SK-N-SH (cell line): ENCODE measurements at regions not wholly inside any gene's neighbourhood (a gene's known extent, or its start where the extent isn't known, plus 50 kb on each side); places are given as distances from the start of the nearest gene placed in this dataset.

Experiments used
- CTCF ChIP-seq: fragments of 200-600 bp; sonication (generic); IDR thresholded peaks from 2 replicates; pipeline ENCODE4 v1.6.1; 2017; ENCODE audit warnings: antibody characterized with exemption, mild to moderate bottlenecking, moderate library complexity
- EP300 ChIP-seq, 2 experiments: IDR thresholded peaks; 2 replicates each; pipeline versions ENCODE4 v1.4.0 to v1.6.1; 2012; ENCODE audit warnings: borderline replicate concordance in 1 of 2, low read depth in 1 of 2, low read length in 1 of 2
- FOXJ3 ChIP-seq: sonication (generic); formaldehyde crosslinking; IDR thresholded peaks from 2 replicates; pipeline ENCODE4 v1.5.1; 2020; ENCODE audit warnings: mild to moderate bottlenecking, missing genetic modification reagents
- MAX ChIP-seq: IDR thresholded peaks from 2 replicates; pipeline ENCODE4 v1.4.0; 2012; ENCODE audit warnings: low read depth
- POLR2AphosphoS5 ChIP-seq: IDR thresholded peaks from 2 replicates; pipeline ENCODE4 v1.6.1; 2012; ENCODE audit warnings: low read depth, low read length
- RAD21 ChIP-seq: IDR thresholded peaks from 2 replicates; pipeline ENCODE4 v1.6.1; 2012; ENCODE audit warnings: mild to moderate bottlenecking, low read length
- RCOR1 ChIP-seq: fragments of 150-350 bp; IDR thresholded peaks from 2 replicates; pipeline ENCODE4 v1.6.1; 2017; ENCODE audit warnings: antibody characterized with exemption, low read length
- RXRA ChIP-seq: IDR thresholded peaks from 2 replicates; pipeline ENCODE4 v1.4.0; 2012; ENCODE audit warnings: low read depth, mild to moderate bottlenecking, borderline replicate concordance
- SIN3A ChIP-seq: IDR thresholded peaks from 2 replicates; pipeline ENCODE4 v1.6.1; 2012; ENCODE audit warnings: low read depth, mild to moderate bottlenecking, low read length, moderate library complexity, borderline replicate concordance
- TAF1 ChIP-seq: IDR thresholded peaks from 2 replicates; pipeline ENCODE4 v1.6.1; 2012; ENCODE audit warnings: low read depth, mild to moderate bottlenecking, low read length, moderate library complexity, borderline replicate concordance
- TF ChIP-seq, protein P1 (sequence below): IDR thresholded peaks from 2 replicates; pipeline ENCODE4 v1.6.1; 2012; ENCODE audit warnings: mild to moderate bottlenecking, low read depth, low read length, moderate library complexity
- TF ChIP-seq, protein P2 (sequence below): IDR thresholded peaks from 2 replicates; pipeline ENCODE4 v1.4.0; 2012; ENCODE audit warnings: low read depth, borderline replicate concordance
- TF ChIP-seq, protein P3 (sequence below): fragments of 150-350 bp; IDR thresholded peaks from 2 replicates; pipeline ENCODE4 v1.6.1; 2016; ENCODE audit warnings: mild to moderate bottlenecking, low read depth, low read length

GRCh38 chr5:167823405-167823804 lies 468.0 kb upstream of the WWC1 start:
- TF ChIP-seq TAF1 (no peak), RXRA (no peak), EP300 (IDR thresholded peaks at IDR 0.05; ENCODE audit: borderline replicate concordance in 1 of 2, low read depth in 1 of 2, low read length in 1 of 2) (no peak), MAX (no peak), CTCF (no peak), RCOR1 (no peak), POLR2AphosphoS5 (no peak), SIN3A (no peak), FOXJ3 (CRISPR knock-in tag) (no peak), RAD21 (no peak)
- TF ChIP-seq, protein P1, sequence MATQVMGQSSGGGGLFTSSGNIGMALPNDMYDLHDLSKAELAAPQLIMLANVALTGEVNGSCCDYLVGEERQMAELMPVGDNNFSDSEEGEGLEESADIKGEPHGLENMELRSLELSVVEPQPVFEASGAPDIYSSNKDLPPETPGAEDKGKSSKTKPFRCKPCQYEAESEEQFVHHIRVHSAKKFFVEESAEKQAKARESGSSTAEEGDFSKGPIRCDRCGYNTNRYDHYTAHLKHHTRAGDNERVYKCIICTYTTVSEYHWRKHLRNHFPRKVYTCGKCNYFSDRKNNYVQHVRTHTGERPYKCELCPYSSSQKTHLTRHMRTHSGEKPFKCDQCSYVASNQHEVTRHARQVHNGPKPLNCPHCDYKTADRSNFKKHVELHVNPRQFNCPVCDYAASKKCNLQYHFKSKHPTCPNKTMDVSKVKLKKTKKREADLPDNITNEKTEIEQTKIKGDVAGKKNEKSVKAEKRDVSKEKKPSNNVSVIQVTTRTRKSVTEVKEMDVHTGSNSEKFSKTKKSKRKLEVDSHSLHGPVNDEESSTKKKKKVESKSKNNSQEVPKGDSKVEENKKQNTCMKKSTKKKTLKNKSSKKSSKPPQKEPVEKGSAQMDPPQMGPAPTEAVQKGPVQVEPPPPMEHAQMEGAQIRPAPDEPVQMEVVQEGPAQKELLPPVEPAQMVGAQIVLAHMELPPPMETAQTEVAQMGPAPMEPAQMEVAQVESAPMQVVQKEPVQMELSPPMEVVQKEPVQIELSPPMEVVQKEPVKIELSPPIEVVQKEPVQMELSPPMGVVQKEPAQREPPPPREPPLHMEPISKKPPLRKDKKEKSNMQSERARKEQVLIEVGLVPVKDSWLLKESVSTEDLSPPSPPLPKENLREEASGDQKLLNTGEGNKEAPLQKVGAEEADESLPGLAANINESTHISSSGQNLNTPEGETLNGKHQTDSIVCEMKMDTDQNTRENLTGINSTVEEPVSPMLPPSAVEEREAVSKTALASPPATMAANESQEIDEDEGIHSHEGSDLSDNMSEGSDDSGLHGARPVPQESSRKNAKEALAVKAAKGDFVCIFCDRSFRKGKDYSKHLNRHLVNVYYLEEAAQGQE: no peak
- TF ChIP-seq, protein P2, sequence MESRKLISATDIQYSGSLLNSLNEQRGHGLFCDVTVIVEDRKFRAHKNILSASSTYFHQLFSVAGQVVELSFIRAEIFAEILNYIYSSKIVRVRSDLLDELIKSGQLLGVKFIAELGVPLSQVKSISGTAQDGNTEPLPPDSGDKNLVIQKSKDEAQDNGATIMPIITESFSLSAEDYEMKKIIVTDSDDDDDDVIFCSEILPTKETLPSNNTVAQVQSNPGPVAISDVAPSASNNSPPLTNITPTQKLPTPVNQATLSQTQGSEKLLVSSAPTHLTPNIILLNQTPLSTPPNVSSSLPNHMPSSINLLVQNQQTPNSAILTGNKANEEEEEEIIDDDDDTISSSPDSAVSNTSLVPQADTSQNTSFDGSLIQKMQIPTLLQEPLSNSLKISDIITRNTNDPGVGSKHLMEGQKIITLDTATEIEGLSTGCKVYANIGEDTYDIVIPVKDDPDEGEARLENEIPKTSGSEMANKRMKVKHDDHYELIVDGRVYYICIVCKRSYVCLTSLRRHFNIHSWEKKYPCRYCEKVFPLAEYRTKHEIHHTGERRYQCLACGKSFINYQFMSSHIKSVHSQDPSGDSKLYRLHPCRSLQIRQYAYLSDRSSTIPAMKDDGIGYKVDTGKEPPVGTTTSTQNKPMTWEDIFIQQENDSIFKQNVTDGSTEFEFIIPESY: no peak
- TF ChIP-seq, protein P3, sequence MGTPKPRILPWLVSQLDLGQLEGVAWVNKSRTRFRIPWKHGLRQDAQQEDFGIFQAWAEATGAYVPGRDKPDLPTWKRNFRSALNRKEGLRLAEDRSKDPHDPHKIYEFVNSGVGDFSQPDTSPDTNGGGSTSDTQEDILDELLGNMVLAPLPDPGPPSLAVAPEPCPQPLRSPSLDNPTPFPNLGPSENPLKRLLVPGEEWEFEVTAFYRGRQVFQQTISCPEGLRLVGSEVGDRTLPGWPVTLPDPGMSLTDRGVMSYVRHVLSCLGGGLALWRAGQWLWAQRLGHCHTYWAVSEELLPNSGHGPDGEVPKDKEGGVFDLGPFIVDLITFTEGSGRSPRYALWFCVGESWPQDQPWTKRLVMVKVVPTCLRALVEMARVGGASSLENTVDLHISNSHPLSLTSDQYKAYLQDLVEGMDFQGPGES: no peak
